OCI-LY3 (cell line): ENCODE measurements at regions not wholly inside any gene's neighbourhood (a gene's known extent, or its start where the extent isn't known, plus 50 kb on each side); places are given as distances from the start of the nearest gene placed in this dataset.

ENCODE experiments used
- H2AFZ ChIP-seq: fragments of 200-600, 300-600 bp; shearing (Covaris generic); 2 replicates; pipeline ENCODE4 v1.6.0; 2014; ENCODE audit warnings: antibody characterized with exemption, low read depth, low read length
- H3K27ac ChIP-seq: fragments of 200-600, 300-600 bp; sonication (generic); 2 replicates; pipeline ENCODE4 v1.5.1; 2014; ENCODE audit warnings: mild to moderate bottlenecking, low read length, moderate library complexity, mixed read lengths
- H3K27me3 ChIP-seq: fragments of 200-600, 300-600 bp; sonication (generic); 2 replicates; pipeline ENCODE4 v1.6.1; 2014; ENCODE audit warnings: low read depth, low read length, mixed read lengths
- H3K36me3 ChIP-seq: fragments of 200-600, 300-600 bp; sonication (generic); replicated peaks from 2 replicates; pipeline ENCODE3; 2014; ENCODE audit warnings: low read depth, low read length, mixed read lengths
- H3K4me1 ChIP-seq: fragments of 300-600, 200-600 bp; sonication (generic); 2 replicates; pipeline ENCODE4 v1.6.1; 2014; ENCODE audit warnings: low read length, mixed read lengths
- H3K4me2 ChIP-seq: fragments of 200-600, 300-600 bp; sonication (generic); 2 replicates; pipeline ENCODE4 v1.6.1; 2014; ENCODE audit warnings: low read length, mixed read lengths
- H3K4me3 ChIP-seq: fragments of 300-600, 200-600 bp; sonication (generic); 2 replicates; pipeline ENCODE4 v1.5.1; 2014; ENCODE audit warnings: antibody characterized with exemption, mild to moderate bottlenecking, low read length, moderate library complexity
- H3K79me2 ChIP-seq: fragments of 300-600, 200-600 bp; shearing (Covaris generic); 2 replicates; pipeline ENCODE4 v1.6.1; 2014; ENCODE audit warnings: mild to moderate bottlenecking, low read length, mixed read lengths
- H3K9ac ChIP-seq: fragments of 300-600, 200-600 bp; shearing (Covaris generic); 2 replicates; pipeline ENCODE4 v1.6.0; 2014; ENCODE audit warnings: mild to moderate bottlenecking, low read length, moderate library complexity
- H3K9me3 ChIP-seq: fragments of 200-600, 300-600 bp; shearing (Covaris generic); 2 replicates; pipeline ENCODE4 v1.6.1; 2014; ENCODE audit warnings: low read length, mixed read lengths; ENCODE audit not compliant: insufficient read depth
- H4K20me1 ChIP-seq: fragments of 200-600, 300-600 bp; sonication (generic); 2 replicates; pipeline ENCODE4 v1.6.1; 2016; ENCODE audit warnings: low read length, mixed read lengths; ENCODE audit not compliant: insufficient read depth
- CTCF ChIP-seq: fragments of 200-600, 300-600 bp; sonication (generic); IDR thresholded peaks from 2 replicates; pipeline ENCODE4 v1.5.1; 2014; ENCODE audit warnings: antibody characterized with exemption, low read length, low read depth
- EZH2phosphoT487 ChIP-seq: fragments of 200-600 bp; shearing (Covaris generic); IDR thresholded peaks from 2 replicates; pipeline ENCODE4 v1.6.1; 2018; ENCODE audit warnings: antibody characterized with exemption, mixed run types, low read depth

- no peaks in the 10 kb centered on the region for H4K20me1 ChIP-seq
- H3K79me2 ChIP-seq: no peaks in the 10 kb centered on the region
- H3K36me3 ChIP-seq: no peaks in the 10 kb centered on the region
- H3K27me3 ChIP-seq: no peaks in the 10 kb centered on the region
- H3K9ac ChIP-seq: no peak overlapping the region
- no peak overlapping the region for H3K4me3 ChIP-seq
- peaks cover 10% of the 10 kb centered on the region for H3K4me1 ChIP-seq
- TF ChIP-seq EZH2phosphoT487: no peak
- TF ChIP-seq CTCF: no peak
- H3K4me2 ChIP-seq: no peak overlapping the region
- no peak overlapping the region for H2AFZ ChIP-seq
- H3K9me3 ChIP-seq: no peaks in the 10 kb centered on the region
- no peak overlapping the region for H3K27ac ChIP-seq
Observed at GRCh38 chr21:35170244-35170643, 121.1 kb upstream of the RUNX1 start.

- H3K36me3 ChIP-seq: no peaks in the 10 kb centered on the region
- H3K9me3 ChIP-seq: no peaks in the 10 kb centered on the region
- H3K4me2 ChIP-seq: no peak overlapping the region
- TF ChIP-seq EZH2phosphoT487: no peak
- H4K20me1 ChIP-seq: no peaks in the 10 kb centered on the region
- H3K4me1 ChIP-seq: peaks cover 10% of the 10 kb centered on the region
- no peaks in the 10 kb centered on the region for H3K27me3 ChIP-seq
- no peak overlapping the region for H3K27ac ChIP-seq
- H3K4me3 ChIP-seq: no peak overlapping the region
- no peak overlapping the region for H2AFZ ChIP-seq
- no peak overlapping the region for H3K9ac ChIP-seq
- H3K79me2 ChIP-seq: no peaks in the 10 kb centered on the region
Observed at GRCh38 chr21:35169574-35169973, 120.5 kb upstream of the RUNX1 start.

DNA sequence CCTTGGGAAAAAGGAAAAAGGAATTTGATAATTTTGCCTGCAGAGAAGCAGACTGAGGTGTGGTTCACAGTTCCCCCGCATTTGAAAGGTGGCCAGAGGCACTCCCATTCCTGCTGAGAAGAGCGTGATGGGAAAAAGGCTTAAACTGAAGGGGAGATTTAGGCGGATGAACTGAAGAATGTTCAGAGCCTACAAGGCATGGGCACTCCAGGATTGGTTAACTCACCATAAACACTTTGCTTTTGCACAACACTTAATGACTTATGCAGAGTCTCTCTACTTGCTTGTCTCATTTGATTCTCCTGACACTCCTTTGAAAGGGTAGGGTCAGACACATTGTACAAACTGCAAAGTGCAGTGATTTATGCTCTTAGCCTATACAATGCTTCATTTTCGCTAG lies 119.6 kb upstream of the RUNX1 start:
- H4K20me1 ChIP-seq: no peaks in the 10 kb centered on the region
- peaks cover 10% of the 10 kb centered on the region for H3K4me1 ChIP-seq
- TF ChIP-seq EZH2phosphoT487: no peak
- TF ChIP-seq CTCF: no peak
- H3K27ac ChIP-seq: no peak overlapping the region
- H3K9ac ChIP-seq: no peak overlapping the region
- no peak overlapping the region for H3K4me3 ChIP-seq
- no peaks in the 10 kb centered on the region for H3K9me3 ChIP-seq
- H2AFZ ChIP-seq: no peak overlapping the region
- no peak overlapping the region for H3K4me2 ChIP-seq
- H3K27me3 ChIP-seq: no peaks in the 10 kb centered on the region
- H3K36me3 ChIP-seq: no peaks in the 10 kb centered on the region
- no peaks in the 10 kb centered on the region for H3K79me2 ChIP-seq

DNA sequence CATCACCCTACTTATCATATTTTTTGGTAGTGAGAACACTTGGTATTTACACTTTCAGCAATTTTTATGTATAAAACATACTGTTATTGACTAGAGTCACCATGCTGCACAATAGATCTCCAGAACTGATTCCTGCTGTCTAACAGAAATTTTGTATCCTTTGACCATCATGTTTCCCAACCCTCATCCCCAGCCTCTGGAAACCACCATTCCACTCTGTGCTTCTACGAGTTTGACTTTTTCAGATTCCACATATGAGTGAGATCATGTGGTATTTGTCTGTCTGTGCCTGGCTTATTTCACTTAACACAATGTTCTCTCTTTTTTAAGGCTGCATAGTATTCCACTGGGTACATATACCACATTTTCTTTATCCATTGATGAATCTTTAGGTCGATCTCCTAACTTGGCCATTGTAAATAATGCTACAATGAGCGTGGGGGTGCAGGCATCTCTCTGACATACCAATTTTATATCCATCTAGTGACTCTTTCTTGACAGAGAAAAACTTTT lies 115.9 kb upstream of the RUNX1 start:
- Histone ChIP-seq H3K27me3 (no peaks in the 10 kb centered on the region), H3K4me3 (no peak overlapping the region), H3K79me2 (no peaks in the 10 kb centered on the region), H3K4me1 (peaks cover 1% of the 10 kb centered on the region), H3K27ac (no peak overlapping the region), H3K4me2 (no peak overlapping the region), H4K20me1 (no peaks in the 10 kb centered on the region), H2AFZ (no peak overlapping the region), H3K36me3 (no peaks in the 10 kb centered on the region), H3K9me3 (no peaks in the 10 kb centered on the region), H3K9ac (no peak overlapping the region)
- TF ChIP-seq EZH2phosphoT487 (no peak), CTCF (no peak)

GRCh38 chr21:35164380-35164779 lies 115.3 kb upstream of the RUNX1 start:
- Histone ChIP-seq H3K4me3 (no peak overlapping the region), H3K9me3 (no peaks in the 10 kb centered on the region), H3K27ac (no peak overlapping the region), H3K4me1 (no peaks in the 10 kb centered on the region), H4K20me1 (no peaks in the 10 kb centered on the region), H3K79me2 (no peaks in the 10 kb centered on the region), H3K36me3 (no peaks in the 10 kb centered on the region), H3K4me2 (no peak overlapping the region), H2AFZ (no peak overlapping the region), H3K27me3 (no peaks in the 10 kb centered on the region), H3K9ac (no peak overlapping the region)
- no peak for TF ChIP-seq CTCF
- TF ChIP-seq EZH2phosphoT487: no peak
